PC-9 (cell line): ENCODE measurements at regions not wholly inside any gene's neighbourhood (a gene's known extent, or its start where the extent isn't known, plus 50 kb on each side); places are given as distances from the start of the nearest gene placed in this dataset.

ENCODE experiments used
- BruUV-seq: library from RNA; stranded (reverse); fragments of 400-500 nt; replicated peaks from 2 replicates; lab custom pipeline; 2021; lab: Mats Ljungman, UMichigan
- CTCF ChIA-PET: fragments of 300-600 bp; sonication (Branson Sonifier 250); formaldehyde crosslinking; loops from one replicate; lab custom pipeline; 2022; ENCODE audit warnings: antibody characterized with exemption; lab: Charles Lee
- POLR2A ChIA-PET: fragments of 300-600 bp; sonication (Branson Sonifier 250); formaldehyde crosslinking; loops from one replicate; lab custom pipeline; 2022; ENCODE audit warnings: antibody characterized with exemption; ENCODE audit not compliant: unreplicated experiment; lab: Charles Lee
- DNase-seq, 2 experiments: peaks; one replicate each; pipeline versions ENCODE4 v3.0.0 to v3.0.0-alpha.2; 2015 to 2022; ENCODE audit warnings: mixed read lengths in 1 of 2
- H2AFZ ChIP-seq: fragments of 200-600 bp; sonication (generic); 2 replicates; pipeline ENCODE4 v1.8.1; 2017; ENCODE audit warnings: antibody characterized with exemption
- H3F3A ChIP-seq: fragments of 200-600 bp; sonication (generic); 2 replicates; pipeline ENCODE4 v1.8.1; 2017; ENCODE audit warnings: antibody characterized with exemption, mild to moderate bottlenecking, low read depth; ENCODE audit not compliant: insufficient read depth
- H3K27ac ChIP-seq: fragments of 200-600 bp; sonication (generic); 2 replicates; pipeline ENCODE4 v1.6.1; 2016; ENCODE audit warnings: mixed run types
- H3K27me3 ChIP-seq: fragments of 200-600 bp; sonication (generic); 2 replicates; pipeline ENCODE4 v1.6.1; 2016; ENCODE audit warnings: low read depth, mixed run types; ENCODE audit not compliant: insufficient read depth
- H3K36me3 ChIP-seq: fragments of 200-600 bp; sonication (generic); 2 replicates; pipeline ENCODE4 v1.6.1; 2016; ENCODE audit warnings: low read depth, mixed run types
- H3K4me1 ChIP-seq: fragments of 200-600 bp; sonication (generic); replicated peaks from 2 replicates; pipeline ENCODE4 v1.6.1; 2016; ENCODE audit warnings: mixed run types; ENCODE audit not compliant: insufficient read depth
- H3K4me2 ChIP-seq: fragments of 200-600 bp; sonication (generic); 2 replicates; pipeline ENCODE4 v1.6.1; 2017; ENCODE audit warnings: mixed run types
- H3K4me3 ChIP-seq: fragments of 200-600 bp; sonication (generic); 2 replicates; pipeline ENCODE4 v1.6.1; 2016; ENCODE audit warnings: mixed run types
- H3K79me2 ChIP-seq: fragments of 200-600 bp; sonication (generic); 2 replicates; pipeline ENCODE4 v1.6.1; 2017; ENCODE audit warnings: low read depth, mixed run types
- H3K9me2 ChIP-seq: fragments of 200-600 bp; sonication (generic); 2 replicates; pipeline ENCODE4 v1.8.1; 2017; ENCODE audit warnings: mild to moderate bottlenecking; ENCODE audit not compliant: insufficient read depth
- H3K9me3 ChIP-seq: fragments of 200-600 bp; sonication (generic); 2 replicates; pipeline ENCODE4 v1.8.1; 2016; ENCODE audit warnings: low read depth; ENCODE audit not compliant: insufficient read depth
- H4K20me1 ChIP-seq: fragments of 200-600 bp; sonication (generic); 2 replicates; pipeline ENCODE4 v1.8.1; 2017; ENCODE audit not compliant: insufficient read depth
- CTCF ChIP-seq: fragments of 200-600 bp; sonication (generic); conservative IDR thresholded peaks from 2 replicates; pipeline ENCODE4 v1.6.1; 2017; ENCODE audit warnings: mixed run types, antibody characterized with exemption, mild to moderate bottlenecking, moderate library complexity
- EZH2 ChIP-seq: fragments of 200-600 bp; sonication (generic); IDR thresholded peaks from 2 replicates; pipeline ENCODE4 v1.8.0; 2017; ENCODE audit warnings: antibody characterized with exemption, low read depth
- intact Hi-C: fragments of 100-400 bp; cut with micrococcal nuclease; formaldehyde crosslinking; loops from one replicate; pipeline ENCODE4 v1.10.0; 2022; ENCODE audit not compliant: unreplicated experiment

DNA sequence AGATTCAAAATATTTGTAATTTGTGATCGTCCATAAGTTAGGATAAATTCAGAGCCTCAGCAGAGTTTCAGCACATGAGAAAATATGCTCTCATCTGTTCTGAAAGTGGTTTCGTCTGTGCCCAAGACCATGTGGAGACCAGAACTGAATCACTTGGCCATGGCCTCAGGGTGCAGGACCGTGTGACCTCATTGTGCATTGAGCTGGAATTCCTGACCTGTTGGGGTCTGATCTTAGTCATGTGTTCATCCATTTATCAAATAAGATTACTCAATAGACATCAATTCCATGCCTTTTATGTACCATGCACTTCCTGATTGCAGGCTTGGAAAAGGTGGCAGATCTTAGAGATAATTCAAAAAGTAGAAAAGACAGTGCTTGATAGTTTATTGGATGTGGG, 680.5 kb downstream of the QKI start:
- Histone ChIP-seq H2AFZ (no peak overlapping the region), H3F3A (no peaks in the 10 kb centered on the region), H3K9me2 (no peaks in the 10 kb centered on the region), H3K27ac (no peak overlapping the region), H3K79me2 (no peaks in the 10 kb centered on the region), H3K4me1 (no peaks in the 10 kb centered on the region), H4K20me1 (no peaks in the 10 kb centered on the region), H3K9me3 (no peaks in the 10 kb centered on the region), H3K27me3 (no peaks in the 10 kb centered on the region; the same call in 1 of the 2 replicates), H3K4me3 (no peak overlapping the region), H3K4me2 (no peak overlapping the region), H3K36me3 (no peaks in the 10 kb centered on the region)
- BruUV-seq: no TSS peak
- no peak for DNase-seq
- TF ChIP-seq EZH2 (no peak), CTCF (no peak)
- ChIA-PET POLR2A (no interaction called here), CTCF (no interaction called here)
- intact Hi-C loops: no loop called here

GRCh38 chr6:164087870-164088269, 673.4 kb downstream of the QKI start:
- Histone ChIP-seq H3K4me3 (no peak overlapping the region), H2AFZ (no peak overlapping the region), H3K9me2 (no peaks in the 10 kb centered on the region), H3K4me1 (no peaks in the 10 kb centered on the region), H3K4me2 (no peak overlapping the region), H3K79me2 (no peaks in the 10 kb centered on the region), H3F3A (no peaks in the 10 kb centered on the region), H3K27ac (no peak overlapping the region), H3K27me3 (peaks cover 33% of the 10 kb centered on the region), H3K36me3 (no peaks in the 10 kb centered on the region), H4K20me1 (no peaks in the 10 kb centered on the region), H3K9me3 (no peaks in the 10 kb centered on the region)
- TF ChIP-seq EZH2: no peak
- no peak for TF ChIP-seq CTCF
- ChIA-PET POLR2A (no interaction called here), CTCF (no interaction called here)
- DNase-seq: no peak
- no TSS peak for BruUV-seq
- intact Hi-C loops: no loop called here

GRCh38 chr6:164087211-164087610, 672.7 kb downstream of the QKI start:
- H2AFZ ChIP-seq: no peak overlapping the region
- no peaks in the 10 kb centered on the region for H3K9me2 ChIP-seq
- H3K36me3 ChIP-seq: no peaks in the 10 kb centered on the region
- intact Hi-C loops: no loop called here
- no peaks in the 10 kb centered on the region for H3K79me2 ChIP-seq
- ChIA-PET CTCF (no interaction called here), POLR2A (no interaction called here)
- H3K27me3 ChIP-seq: peaks cover 33% of the 10 kb centered on the region
- H3K4me1 ChIP-seq: no peaks in the 10 kb centered on the region
- H3K4me3 ChIP-seq: no peak overlapping the region
- no peak overlapping the region for H3K4me2 ChIP-seq
- H3K27ac ChIP-seq: no peak overlapping the region
- no peaks in the 10 kb centered on the region for H3K9me3 ChIP-seq
- DNase-seq: no peak
- no peaks in the 10 kb centered on the region for H3F3A ChIP-seq
- no TSS peak for BruUV-seq
- no peaks in the 10 kb centered on the region for H4K20me1 ChIP-seq
- TF ChIP-seq CTCF: no peak
- TF ChIP-seq EZH2: no peak
